Mucosa of descending colon (tissue), 3 donors: ENCODE measurements at regions not wholly inside any gene's neighbourhood (a gene's known extent, or its start where the extent isn't known, plus 50 kb on each side); places are given as distances from the start of the nearest gene placed in this dataset.

Experiments used
- ATAC-seq: fragments of 200-7000 bp; cut with Tn5 transposase; one replicate; pipeline ENCODE4 v1.9.1; 2020; ENCODE audit warnings: mild to moderate bottlenecking, moderate library complexity
- DNase-seq, 3 donors: peaks; one replicate each; pipeline ENCODE4 v3.0.0-alpha.2; 2020
- H3K36me3 ChIP-seq: fragments of 200-600 bp; one replicate; pipeline ENCODE4 v1.8.0; 2021; ENCODE audit warnings: low read depth, mild to moderate bottlenecking
- H3K4me1 ChIP-seq: fragments of 200-600 bp; one replicate; pipeline ENCODE4 v1.8.0; 2021; ENCODE audit warnings: low read depth, mild to moderate bottlenecking
- H3K4me3 ChIP-seq: fragments of 200-600 bp; one replicate; pipeline ENCODE4 v1.8.0; 2021; ENCODE audit warnings: mild to moderate bottlenecking
- H3K9me3 ChIP-seq: fragments of 200-600 bp; one replicate; pipeline ENCODE4 v1.8.0; 2021; ENCODE audit warnings: mild to moderate bottlenecking
- intact Hi-C, 2 donors: fragments of 100-400 bp; cut with DNase I in 1 of 2; cut with micrococcal nuclease in 1 of 2; formaldehyde crosslinking; loops; one replicate each; pipeline versions ENCODE4 v1.11.0 to v1.11.1; 2022; cut with DNase I, micrococcal nuclease
- TF ChIP-seq, protein P1 (sequence below): fragments of 200-600 bp; IDR thresholded peaks from one replicate; pipeline ENCODE4 v1.8.0; 2022; ENCODE audit warnings: antibody characterized with exemption, mild to moderate bottlenecking
- donor health status: DM: no; HTN: no; CAD: no; lungs with moderate emphysema.
- donor health status: DM: no; HTN: no; CAD: no.
- donor health status: DM: no; HTN: yes; CAD: no.

DNA sequence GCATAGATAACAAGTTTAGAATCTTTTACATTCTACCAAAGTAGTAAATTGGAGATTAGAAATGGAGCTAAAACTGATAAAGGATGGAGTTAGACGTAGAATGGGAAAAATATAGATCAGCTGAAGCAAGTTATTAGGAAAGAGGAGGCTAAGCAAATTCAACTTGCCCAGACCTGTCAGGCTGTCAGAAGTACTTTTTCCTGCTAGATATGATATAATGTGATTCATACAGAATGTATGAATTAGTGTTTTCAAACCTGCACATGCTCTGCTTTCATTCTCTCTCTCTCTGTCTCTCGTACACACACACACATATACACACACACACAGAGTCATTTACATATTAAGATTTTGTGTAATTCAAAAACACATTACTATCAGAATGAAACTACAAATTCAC lies 133.2 kb upstream of the HDGFL1 start:
- Histone ChIP-seq H3K9me3 (no peaks in the 10 kb centered on the region), H3K4me1 (no peaks in the 10 kb centered on the region), H3K36me3 (no peaks in the 10 kb centered on the region), H3K4me3 (no peak overlapping the region)
- DNase-seq (no peak), ATAC-seq (no peak)
- intact Hi-C loops = no loop called here
- TF ChIP-seq, protein P1, sequence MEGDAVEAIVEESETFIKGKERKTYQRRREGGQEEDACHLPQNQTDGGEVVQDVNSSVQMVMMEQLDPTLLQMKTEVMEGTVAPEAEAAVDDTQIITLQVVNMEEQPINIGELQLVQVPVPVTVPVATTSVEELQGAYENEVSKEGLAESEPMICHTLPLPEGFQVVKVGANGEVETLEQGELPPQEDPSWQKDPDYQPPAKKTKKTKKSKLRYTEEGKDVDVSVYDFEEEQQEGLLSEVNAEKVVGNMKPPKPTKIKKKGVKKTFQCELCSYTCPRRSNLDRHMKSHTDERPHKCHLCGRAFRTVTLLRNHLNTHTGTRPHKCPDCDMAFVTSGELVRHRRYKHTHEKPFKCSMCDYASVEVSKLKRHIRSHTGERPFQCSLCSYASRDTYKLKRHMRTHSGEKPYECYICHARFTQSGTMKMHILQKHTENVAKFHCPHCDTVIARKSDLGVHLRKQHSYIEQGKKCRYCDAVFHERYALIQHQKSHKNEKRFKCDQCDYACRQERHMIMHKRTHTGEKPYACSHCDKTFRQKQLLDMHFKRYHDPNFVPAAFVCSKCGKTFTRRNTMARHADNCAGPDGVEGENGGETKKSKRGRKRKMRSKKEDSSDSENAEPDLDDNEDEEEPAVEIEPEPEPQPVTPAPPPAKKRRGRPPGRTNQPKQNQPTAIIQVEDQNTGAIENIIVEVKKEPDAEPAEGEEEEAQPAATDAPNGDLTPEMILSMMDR = no peak

DNA sequence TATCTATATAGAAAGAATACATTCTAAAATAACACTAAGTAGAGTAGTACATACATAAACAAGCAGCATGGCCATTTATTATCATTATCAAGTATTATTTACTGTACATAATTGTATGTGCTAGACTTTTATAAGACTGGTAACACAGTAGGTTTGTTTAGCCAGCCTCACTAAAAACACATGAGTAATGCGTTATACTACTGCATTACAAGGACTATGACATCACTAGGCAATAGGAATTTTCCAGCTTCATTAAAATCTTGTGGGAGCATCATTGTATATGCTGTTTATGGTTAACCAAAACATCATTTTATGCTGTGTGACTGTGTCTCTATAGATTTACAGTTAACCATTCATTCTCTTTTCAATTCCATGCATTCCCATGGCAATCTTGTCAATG lies 131.7 kb upstream of the HDGFL1 start:
- TF ChIP-seq, protein P1 = no peak

DNA sequence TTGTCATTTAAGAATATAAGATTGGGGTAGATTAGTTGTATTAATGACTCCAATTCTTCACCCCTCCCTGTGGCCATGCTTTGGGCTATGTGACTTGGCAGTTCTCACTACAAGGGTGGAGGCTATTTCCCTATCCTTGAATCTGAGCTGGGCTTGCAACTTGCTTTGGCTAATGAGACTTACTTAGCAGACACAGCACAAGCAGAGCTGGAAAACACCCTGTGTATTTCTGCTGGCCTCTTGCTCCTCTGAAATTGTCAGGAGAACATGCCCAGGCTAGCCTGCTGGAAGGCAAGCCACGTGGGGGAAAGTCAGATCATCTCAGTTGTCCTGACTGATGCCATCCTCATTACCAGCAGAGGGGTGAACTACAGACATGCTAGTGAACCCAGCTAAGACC lies 126.5 kb upstream of the HDGFL1 start:
- Histone ChIP-seq H3K4me3 (no peak overlapping the region), H3K4me1 (no peaks in the 10 kb centered on the region), H3K36me3 (no peaks in the 10 kb centered on the region), H3K9me3 (no peaks in the 10 kb centered on the region)
- ATAC-seq (no peak), DNase-seq (no peak)
- intact Hi-C loops = no loop called here
- TF ChIP-seq, protein P1 = no peak

More for the DNA sequence above, 131.7 kb upstream of the HDGFL1 start:
- Histone ChIP-seq H3K36me3 (no peaks in the 10 kb centered on the region), H3K4me3 (no peak overlapping the region), H3K9me3 (no peaks in the 10 kb centered on the region), H3K4me1 (no peaks in the 10 kb centered on the region)
- intact Hi-C loops = no loop called here
- DNase-seq (no peak), ATAC-seq (no peak)

DNA sequence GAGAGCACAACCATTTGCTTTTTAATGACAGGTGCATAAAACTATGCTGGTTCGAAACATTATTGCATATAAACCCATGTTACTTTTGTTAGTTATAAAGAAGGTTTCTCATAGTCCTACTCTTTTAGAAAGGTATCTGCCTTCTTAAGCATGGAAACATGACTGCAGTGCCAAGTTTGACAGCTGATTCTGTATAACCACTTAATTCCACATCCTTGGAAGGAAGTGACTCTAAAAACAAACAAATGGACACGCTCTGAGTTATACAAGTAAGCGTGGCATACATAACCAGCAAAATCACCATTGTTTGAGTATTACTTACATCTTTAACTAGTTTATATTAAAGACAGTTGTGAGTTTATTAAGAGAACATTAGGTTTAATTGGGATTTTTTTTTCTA lies 125.0 kb upstream of the HDGFL1 start:
- intact Hi-C loops = no loop called here
- Histone ChIP-seq H3K4me3 (no peak overlapping the region), H3K4me1 (no peaks in the 10 kb centered on the region), H3K9me3 (no peaks in the 10 kb centered on the region), H3K36me3 (no peaks in the 10 kb centered on the region)
- no peak for DNase-seq
- no peak for ATAC-seq
- TF ChIP-seq, protein P1 = no peak

DNA sequence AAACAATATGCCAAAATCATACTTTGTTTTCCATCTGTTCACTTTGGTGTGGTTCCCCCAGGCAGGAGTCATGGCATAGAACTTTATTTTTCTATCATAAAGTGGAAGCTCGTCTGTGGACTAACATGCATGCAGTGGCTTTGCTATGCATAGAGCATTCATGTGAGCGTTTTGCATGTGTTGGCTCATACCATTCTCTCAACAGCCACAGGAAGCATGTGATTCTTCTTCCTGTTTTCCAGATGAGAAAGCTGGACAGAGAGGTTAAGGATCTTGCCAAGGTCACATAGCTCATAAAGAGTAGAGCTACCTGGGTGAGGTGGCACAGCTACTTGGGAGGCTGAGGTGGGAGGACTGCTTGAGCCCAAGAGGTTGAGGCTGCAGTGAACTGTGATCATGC lies 123.4 kb upstream of the HDGFL1 start:
- intact Hi-C loops = no loop called here
- no peak for DNase-seq
- Histone ChIP-seq H3K36me3 (no peaks in the 10 kb centered on the region), H3K4me1 (no peaks in the 10 kb centered on the region), H3K4me3 (no peak overlapping the region), H3K9me3 (no peaks in the 10 kb centered on the region)
- TF ChIP-seq, protein P1 = no peak
- ATAC-seq = no peak
